IMR-90 (cell line): ENCODE measurements at regions not wholly inside any gene's neighbourhood (a gene's known extent, or its start where the extent isn't known, plus 50 kb on each side); places are given as distances from the start of the nearest gene placed in this dataset.

Source experiments
- ATAC-seq: fragments of 200-7000 bp; cut with Tn5 transposase; 2 replicates; pipeline ENCODE4 v1.9.1; 2020; ENCODE audit warnings: low read depth, mild to moderate bottlenecking, moderate library complexity
- BruUV-seq: library from RNA; stranded (reverse); fragments of 400-500 nt; replicated peaks from 2 replicates; lab custom pipeline; 2021; lab: Mats Ljungman, UMichigan
- CTCF ChIA-PET: fragments of 300-600 bp; formaldehyde crosslinking; extraction: SDS; loops from one replicate; lab custom pipeline; 2021; ENCODE audit warnings: antibody characterized with exemption; lab: Yijun Ruan, JAX
- POLR2A ChIA-PET: fragments of 300-600 bp; sonication (Branson Sonifier 250); formaldehyde crosslinking; loops from one replicate; lab custom pipeline; 2022; ENCODE audit warnings: antibody characterized with exemption; ENCODE audit not compliant: unreplicated experiment; lab: Charles Lee
- DNase-seq: peaks from one replicate; pipeline ENCODE4 v3.0.0; 2013
- H2AFZ ChIP-seq: replicated peaks from 2 replicates; pipeline ENCODE3; 2013; ENCODE audit warnings: low read length, mild to moderate bottlenecking; ENCODE audit not compliant: poor library complexity
- H2AK5ac ChIP-seq: 2 replicates; pipeline ENCODE4 v1.6.1; 2013; ENCODE audit warnings: low read depth, low read length, inconsistent platforms
- H2AK9ac ChIP-seq: replicated peaks from 2 replicates; pipeline ENCODE3; 2013; ENCODE audit warnings: mild to moderate bottlenecking, low read depth, low read length, moderate library complexity; ENCODE audit not compliant: poor library complexity
- H2BK120ac ChIP-seq: 2 replicates; pipeline ENCODE4 v1.6.1; 2013; ENCODE audit warnings: low read depth, low read length, inconsistent platforms
- H2BK15ac ChIP-seq: 3 replicates; pipeline ENCODE4 v1.6.1; 2013; ENCODE audit warnings: low read depth, low read length, inconsistent platforms
- H2BK20ac ChIP-seq: 2 replicates; pipeline ENCODE4 v1.6.1; 2013; ENCODE audit warnings: low read depth, mild to moderate bottlenecking, inconsistent platforms, low read length, moderate library complexity
- H2BK5ac ChIP-seq: 2 replicates; pipeline ENCODE4 v1.6.1; 2013; ENCODE audit warnings: mild to moderate bottlenecking, low read depth, low read length, inconsistent platforms; ENCODE audit not compliant: poor library complexity, severe bottlenecking
- H3K14ac ChIP-seq: replicated peaks from 2 replicates; pipeline ENCODE4 v1.6.1; 2013; ENCODE audit warnings: low read depth, low read length, inconsistent platforms
- H3K18ac ChIP-seq: 2 replicates; pipeline ENCODE4 v1.6.1; 2013; ENCODE audit warnings: low read depth, low read length, control low read depth
- H3K23ac ChIP-seq: 2 replicates; pipeline ENCODE4 v1.6.1; 2013; ENCODE audit warnings: low read depth, low read length, inconsistent platforms
- H3K27ac ChIP-seq: 2 replicates; pipeline ENCODE4 v1.5.1; 2013; ENCODE audit warnings: mild to moderate bottlenecking, control low read depth, low read length; ENCODE audit not compliant: insufficient read depth
- H3K27me3 ChIP-seq: 2 replicates; pipeline ENCODE4 v1.6.1; 2013; ENCODE audit warnings: low read length; ENCODE audit not compliant: control insufficient read depth, insufficient read depth
- H3K36me3 ChIP-seq: 2 replicates; pipeline ENCODE4 v1.6.1; 2013; ENCODE audit warnings: low read length, mixed read lengths; ENCODE audit not compliant: control insufficient read depth, insufficient read depth
- H3K4ac ChIP-seq: 2 replicates; pipeline ENCODE4 v1.6.1; 2013; ENCODE audit warnings: low read depth, low read length, inconsistent platforms
- H3K4me1 ChIP-seq: 2 replicates; pipeline ENCODE4 v1.6.1; 2013; ENCODE audit warnings: low read length, mixed read lengths; ENCODE audit not compliant: control insufficient read depth, insufficient read depth
- H3K4me2 ChIP-seq: 2 replicates; pipeline ENCODE4 v1.6.1; 2013; ENCODE audit warnings: low read depth, mild to moderate bottlenecking, control low read depth, low read length, moderate library complexity
- H3K4me3 ChIP-seq: 2 replicates; pipeline ENCODE4 v1.5.1; 2013; ENCODE audit warnings: low read depth, mild to moderate bottlenecking, control low read depth, low read length, moderate library complexity; ENCODE audit not compliant: insufficient read depth
- H3K56ac ChIP-seq: 2 replicates; pipeline ENCODE4 v1.6.1; 2013; ENCODE audit warnings: low read length, inconsistent platforms; ENCODE audit not compliant: insufficient read depth; ENCODE audit errors: extremely low read depth
- H3K79me1 ChIP-seq, 2 experiments: 2 replicates each; pipeline ENCODE4 v1.6.1; 2013; ENCODE audit warnings: low read length in 2 of 2, inconsistent platforms in 1 of 2, low read depth in 1 of 2
- H3K9ac ChIP-seq: 2 replicates; pipeline ENCODE4 v1.6.1; 2013; ENCODE audit warnings: low read depth, low read length, control low read depth
- H3K9me1 ChIP-seq: 2 replicates; pipeline ENCODE4 v1.6.1; 2013; ENCODE audit warnings: low read length, inconsistent platforms; ENCODE audit not compliant: insufficient read depth
- H3K9me3 ChIP-seq: 2 replicates; pipeline ENCODE4 v1.6.1; 2013; ENCODE audit warnings: low read length; ENCODE audit not compliant: control insufficient read depth, insufficient read depth
- H4K20me1 ChIP-seq: 2 replicates; pipeline ENCODE4 v1.6.1; 2013; ENCODE audit warnings: low read length, inconsistent platforms; ENCODE audit not compliant: insufficient read depth
- H4K5ac ChIP-seq: 2 replicates; pipeline ENCODE4 v1.6.1; 2013; ENCODE audit warnings: mild to moderate bottlenecking, low read depth, low read length, control low read depth
- H4K8ac ChIP-seq, 2 experiments: 2 replicates each; pipeline ENCODE4 v1.6.1; 2013; ENCODE audit warnings: low read depth in 2 of 2, low read length in 2 of 2, control low read depth in 1 of 2, inconsistent platforms in 1 of 2
- H4K91ac ChIP-seq: 2 replicates; pipeline ENCODE4 v1.6.1; 2013; ENCODE audit warnings: low read depth, low read length, inconsistent platforms; ENCODE audit not compliant: insufficient read depth
- BHLHE40 ChIP-seq: fragments of 150-350 bp; IDR thresholded peaks from 2 replicates; pipeline ENCODE4 v1.6.1; 2016; ENCODE audit warnings: mild to moderate bottlenecking, low read depth, low read length
- NFE2L2 ChIP-seq: fragments of 150-350 bp; IDR thresholded peaks from 2 replicates; pipeline ENCODE4 v1.6.1; 2016; ENCODE audit warnings: low read depth, mild to moderate bottlenecking, low read length
- POLR2A ChIP-seq: IDR thresholded peaks from 2 replicates; pipeline ENCODE4 v1.6.1; 2012; ENCODE audit warnings: mild to moderate bottlenecking, low read depth, low read length
- RAD21 ChIP-seq: IDR thresholded peaks from 2 replicates; pipeline ENCODE4 v1.6.1; 2012; ENCODE audit warnings: low read length, improper control_type of control experiment
- RFX5 ChIP-seq: IDR thresholded peaks from 2 replicates; pipeline ENCODE4 v1.8.0; 2012; ENCODE audit warnings: low read depth, mild to moderate bottlenecking, low read length, moderate library complexity
- SMC3 ChIP-seq: fragments of 150-350 bp; IDR thresholded peaks from 2 replicates; pipeline ENCODE4 v1.6.1; 2016; ENCODE audit warnings: low read depth, mild to moderate bottlenecking, antibody characterized with exemption, low read length, moderate library complexity
- WGBS, 2 experiments: methylation state at CpG; one replicate each; pipeline versions ENCODE4 v1.1.5 to v1.1.7; 2013; ENCODE audit warnings: missing lambda C conversion rate in 2 of 2; ENCODE audit not compliant: insufficient read length in 1 of 2; ENCODE audit errors: extremely low coverage in 2 of 2; 5-methylcytosine and 5-hydroxymethylcytosine counted together
- dilution Hi-C: fragments of 300-500 bp; cut with HindIII; formaldehyde crosslinking; loops from one replicate; pipeline ENCODE4 v1.14.3; 2018; ENCODE audit warnings: low sequenced_read_pairs; ENCODE audit not compliant: unreplicated experiment
- in situ Hi-C: fragments of 300-500 bp; cut with MboI; formaldehyde crosslinking; loops from 3 replicates; pipeline ENCODE4 v1.14.3; 2019; ENCODE audit warnings: low sequenced_read_pairs, inconsistent platforms, mixed read lengths
- intact Hi-C: fragments of 100-400 bp; cut with micrococcal nuclease; formaldehyde crosslinking; loops from 2 replicates; pipeline ENCODE4 v1.10.0; 2022
- TF ChIP-seq, protein P1 (sequence below): fragments of 150-350 bp; IDR thresholded peaks from 2 replicates; pipeline ENCODE4 v1.6.1; 2017; ENCODE audit warnings: mild to moderate bottlenecking, antibody characterized with exemption, low read length, low read depth
- TF ChIP-seq, protein P2 (sequence below): fragments of 150-350 bp; IDR thresholded peaks from 2 replicates; pipeline ENCODE4 v1.6.1; 2016; ENCODE audit warnings: low read depth, mild to moderate bottlenecking, low read length, moderate library complexity, borderline replicate concordance

DNA sequence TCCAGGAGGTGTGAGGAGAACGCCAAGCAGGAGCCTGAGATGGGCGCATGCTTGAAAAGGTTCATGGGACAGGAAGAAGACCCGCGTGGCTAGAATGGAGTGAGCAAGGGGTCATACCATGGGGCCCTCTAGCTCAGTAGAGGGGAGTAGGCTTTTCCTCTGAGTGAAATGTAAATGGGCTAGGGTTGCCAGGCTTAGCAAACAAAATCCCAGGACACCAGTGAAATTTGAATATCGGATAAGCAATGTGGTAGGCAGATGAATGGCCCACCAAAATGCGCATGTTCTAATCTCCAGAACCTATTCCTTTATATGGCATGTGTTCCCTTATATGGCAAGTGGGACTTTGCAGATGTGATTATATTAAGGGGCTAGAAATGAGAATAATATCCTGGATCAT, 174.1 kb upstream of the CCDC68 start:
- H2BK20ac ChIP-seq, result no peak overlapping the region
- no peak overlapping the region for H3K27ac ChIP-seq
- H3K9me3 ChIP-seq, result no peaks in the 10 kb centered on the region
- H3K9ac ChIP-seq, result no peak overlapping the region
- WGBS, 2 experiments, result 100% methylated on average over 1 of the region's 6 CpGs; no CpG with 5 or more reads in 1 of the 2 experiments
- H4K5ac ChIP-seq, result no peak overlapping the region
- H2BK5ac ChIP-seq, result no peak overlapping the region
- TF ChIP-seq RAD21, result no peak
- no peak for TF ChIP-seq RFX5
- TF ChIP-seq, protein P1, sequence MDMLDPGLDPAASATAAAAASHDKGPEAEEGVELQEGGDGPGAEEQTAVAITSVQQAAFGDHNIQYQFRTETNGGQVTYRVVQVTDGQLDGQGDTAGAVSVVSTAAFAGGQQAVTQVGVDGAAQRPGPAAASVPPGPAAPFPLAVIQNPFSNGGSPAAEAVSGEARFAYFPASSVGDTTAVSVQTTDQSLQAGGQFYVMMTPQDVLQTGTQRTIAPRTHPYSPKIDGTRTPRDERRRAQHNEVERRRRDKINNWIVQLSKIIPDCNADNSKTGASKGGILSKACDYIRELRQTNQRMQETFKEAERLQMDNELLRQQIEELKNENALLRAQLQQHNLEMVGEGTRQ, result no peak
- no peak for TF ChIP-seq BHLHE40
- no peak for TF ChIP-seq SMC3
- TF ChIP-seq, protein P2, sequence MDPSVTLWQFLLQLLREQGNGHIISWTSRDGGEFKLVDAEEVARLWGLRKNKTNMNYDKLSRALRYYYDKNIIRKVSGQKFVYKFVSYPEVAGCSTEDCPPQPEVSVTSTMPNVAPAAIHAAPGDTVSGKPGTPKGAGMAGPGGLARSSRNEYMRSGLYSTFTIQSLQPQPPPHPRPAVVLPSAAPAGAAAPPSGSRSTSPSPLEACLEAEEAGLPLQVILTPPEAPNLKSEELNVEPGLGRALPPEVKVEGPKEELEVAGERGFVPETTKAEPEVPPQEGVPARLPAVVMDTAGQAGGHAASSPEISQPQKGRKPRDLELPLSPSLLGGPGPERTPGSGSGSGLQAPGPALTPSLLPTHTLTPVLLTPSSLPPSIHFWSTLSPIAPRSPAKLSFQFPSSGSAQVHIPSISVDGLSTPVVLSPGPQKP, result no peak
- no peak for TF ChIP-seq POLR2A
- TF ChIP-seq NFE2L2, result no peak
- no peak overlapping the region for H2AK9ac ChIP-seq
- peaks cover 3% of the 10 kb centered on the region; the same call in 1 of the 2 replicates for H3K27me3 ChIP-seq
- H3K18ac ChIP-seq, result no peak overlapping the region
- H3K4me2 ChIP-seq, result no peak overlapping the region
- H2AFZ ChIP-seq, result no peak overlapping the region
- H3K36me3 ChIP-seq, result no peaks in the 10 kb centered on the region
- H2BK120ac ChIP-seq, result no peak overlapping the region
- no peak overlapping the region for H4K8ac ChIP-seq
- no peaks in the 10 kb centered on the region for H3K9me1 ChIP-seq
- no TSS peak for BruUV-seq
- no peak overlapping the region for H3K56ac ChIP-seq
- in situ Hi-C loops, result no loop called here
- no peak overlapping the region for H4K91ac ChIP-seq
- peaks cover 3% of the 10 kb centered on the region; the same call in 1 of the 2 replicates for H3K4me1 ChIP-seq
- intact Hi-C loops, result no loop called here
- H3K14ac ChIP-seq, result no peak overlapping the region
- H3K23ac ChIP-seq, result no peak overlapping the region
- no peak for ATAC-seq
- ChIA-PET POLR2A (no interaction called here), CTCF (no interaction called here)
- no peak overlapping the region for H3K4ac ChIP-seq
- H4K20me1 ChIP-seq, result no peaks in the 10 kb centered on the region
- H2BK15ac ChIP-seq, result no peak overlapping the region
- no peak overlapping the region for H2AK5ac ChIP-seq
- H3K79me1 ChIP-seq, result no peaks in the 10 kb centered on the region
- no peak for DNase-seq
- H3K4me3 ChIP-seq, result no peak overlapping the region
- dilution Hi-C loops, result no loop called here
